Liver (tissue), 8 donors: ENCODE measurements at regions not wholly inside any gene's neighbourhood (a gene's known extent, or its start where the extent isn't known, plus 50 kb on each side); places are given as distances from the start of the nearest gene placed in this dataset.

Experiments
- DNase-seq: peaks from one replicate; pipeline ENCODE4 v3.0.0-alpha.2; 2017; ENCODE audit warnings: low spot score
- H3K27ac ChIP-seq, 2 donors: one replicate each; pipeline ENCODE4 v1.7.0; 2013; ENCODE audit warnings: inconsistent platforms in 2 of 2, low read length in 2 of 2, control low read depth in 1 of 2, low read depth in 1 of 2, mild to moderate bottlenecking in 1 of 2
- H3K27me3 ChIP-seq, 4 donors: one replicate each; pipeline versions ENCODE4 v1.6.1 to v1.7.0; 2013; ENCODE audit warnings: low read length in 3 of 4, inconsistent platforms in 1 of 4, mild to moderate bottlenecking in 1 of 4, moderate library complexity in 1 of 4; ENCODE audit not compliant: control insufficient read depth in 4 of 4, insufficient read depth in 4 of 4
- H3K36me3 ChIP-seq, 4 donors: one replicate each; pipeline versions ENCODE4 v1.6.1 to v1.7.0; 2013; ENCODE audit warnings: low read length in 3 of 4, mild to moderate bottlenecking in 3 of 4, low read depth in 1 of 4, moderate library complexity in 1 of 4; ENCODE audit not compliant: control insufficient read depth in 4 of 4, insufficient read depth in 3 of 4
- H3K4me1 ChIP-seq, 4 donors: one replicate each; pipeline versions ENCODE4 v1.6.1 to v1.7.0; 2013; ENCODE audit warnings: low read length in 3 of 4, mild to moderate bottlenecking in 3 of 4, moderate library complexity in 1 of 4; ENCODE audit not compliant: control insufficient read depth in 4 of 4, insufficient read depth in 4 of 4
- H3K4me3 ChIP-seq, 3 donors: one replicate each; pipeline versions ENCODE4 v1.6.1 to v1.7.0; 2013; ENCODE audit warnings: low read length in 3 of 3, control low read depth in 1 of 3, low read depth in 1 of 3, mild to moderate bottlenecking in 1 of 3
- H3K9ac ChIP-seq, 2 donors: one replicate each; pipeline ENCODE4 v1.7.0; 2013; ENCODE audit warnings: low read length in 2 of 2, mild to moderate bottlenecking in 2 of 2, moderate library complexity in 2 of 2, control low read depth in 1 of 2, low read depth in 1 of 2
- H3K9me3 ChIP-seq, 4 donors: one replicate each; pipeline versions ENCODE4 v1.6.1 to v1.7.0; 2013; ENCODE audit warnings: low read length in 3 of 4; ENCODE audit not compliant: control insufficient read depth in 4 of 4
- ATF3 ChIP-seq: IDR thresholded peaks from 2 replicates; pipeline ENCODE4 v1.6.1; 2016; ENCODE audit warnings: antibody characterized with exemption
- CTCF ChIP-seq: fragments of 150-350 bp; IDR thresholded peaks from 2 replicates; pipeline ENCODE4 v1.5.1; 2017; ENCODE audit warnings: improper control_type of control experiment, low read depth, low read length; ENCODE audit not compliant: missing input control
- EGR1 ChIP-seq, 2 donors: IDR thresholded peaks; 2 replicates each; pipeline ENCODE4 v1.6.1; 2016 to 2018; ENCODE audit warnings: antibody characterized with exemption in 2 of 2, low read depth in 2 of 2
- FOXA1 ChIP-seq: IDR thresholded peaks from 2 replicates; pipeline ENCODE4 v1.6.1; 2016; ENCODE audit warnings: antibody characterized with exemption
- GABPA ChIP-seq, 2 donors: IDR thresholded peaks in 1 of 2; conservative IDR thresholded peaks in 1 of 2; 2 replicates each; pipeline ENCODE4 v1.6.1; 2016; ENCODE audit warnings: antibody characterized with exemption in 2 of 2, mild to moderate bottlenecking in 1 of 2, moderate library complexity in 1 of 2
- HNF4A ChIP-seq, 2 donors: conservative IDR thresholded peaks; 2 replicates each; pipeline ENCODE4 v1.6.1; 2016; ENCODE audit warnings: antibody characterized with exemption in 2 of 2, mild to moderate bottlenecking in 2 of 2
- HNF4G ChIP-seq: IDR thresholded peaks from 2 replicates; pipeline ENCODE4 v1.6.1; 2016; ENCODE audit warnings: antibody characterized with exemption
- JUND ChIP-seq, 2 donors: IDR thresholded peaks; 2 replicates each; pipeline ENCODE4 v1.6.1; 2016; ENCODE audit warnings: antibody characterized with exemption in 2 of 2
- MAX ChIP-seq: IDR thresholded peaks from 2 replicates; pipeline ENCODE4 v1.6.1; 2016; ENCODE audit warnings: antibody characterized with exemption
- NR2F2 ChIP-seq: IDR thresholded peaks from 2 replicates; pipeline ENCODE4 v1.6.1; 2016; ENCODE audit warnings: antibody characterized with exemption
- RAD21 ChIP-seq, 2 donors: IDR thresholded peaks; 2 replicates each; pipeline ENCODE4 v1.6.1; 2016; ENCODE audit warnings: antibody characterized with exemption in 2 of 2, mild to moderate bottlenecking in 2 of 2
- REST ChIP-seq: IDR thresholded peaks from 2 replicates; pipeline ENCODE4 v1.6.1; 2016; ENCODE audit warnings: antibody characterized with exemption, mild to moderate bottlenecking
- SP1 ChIP-seq: IDR thresholded peaks from 2 replicates; pipeline ENCODE4 v1.6.1; 2018; ENCODE audit warnings: antibody characterized with exemption, mild to moderate bottlenecking
- TAF1 ChIP-seq: conservative IDR thresholded peaks from 2 replicates; pipeline ENCODE4 v1.6.1; 2016; ENCODE audit warnings: antibody characterized with exemption, mild to moderate bottlenecking
- YY1 ChIP-seq: IDR thresholded peaks from 2 replicates; pipeline ENCODE4 v1.6.1; 2016; ENCODE audit warnings: antibody characterized with exemption, mild to moderate bottlenecking
- ZBTB33 ChIP-seq: IDR thresholded peaks from 2 replicates; pipeline ENCODE4 v1.6.1; 2016; ENCODE audit warnings: antibody characterized with exemption
- WGBS: extraction: QIAGEN DNeasy Blood & Tissue Kit; methylation state at CpG from one replicate; pipeline ENCODE4 v1.1.7; 2013; 5-methylcytosine and 5-hydroxymethylcytosine counted together
- donor health status: healthy.
- donor health status: healthy.
- donor health status: healthy.
- donor health status: healthy.
- donor health status: healthy.

- H3K4me3 ChIP-seq, result no peak overlapping the region
- WGBS, result 89% methylated on average over 1 of the region's 1 CpG
- no peak overlapping the region for H3K9ac ChIP-seq
- no peaks in the 10 kb centered on the region for H3K9me3 ChIP-seq
- no peaks in the 10 kb centered on the region for H3K4me1 ChIP-seq
- no peaks in the 10 kb centered on the region for H3K36me3 ChIP-seq
- DNase-seq, result no peak
- H3K27ac ChIP-seq, result no peak overlapping the region
- no peak for TF ChIP-seq NR2F2
- TF ChIP-seq FOXA1, result no peak
- TF ChIP-seq EGR1 (IDR thresholded peaks at IDR 0.05; ENCODE audit: low read depth in 2 of 2), result no peak
- peaks cover 0 to 9% (median under 1%) of the 10 kb centered on the region in 4 donors for H3K27me3 ChIP-seq
Observed at GRCh38 chr5:174839196-174839595, 114.8 kb downstream of the MSX2 start.

GRCh38 chr5:174837919-174838902, 113.8 kb downstream of the MSX2 start:
- peaks cover 0 to 8% (median under 1%) of the 10 kb centered on the region in 4 donors for H3K27me3 ChIP-seq
- DNase-seq, result no peak
- H3K27ac ChIP-seq, result no peak overlapping the region
- H3K36me3 ChIP-seq, result no peaks in the 10 kb centered on the region
- WGBS, result 27% methylated on average over 8 of the region's 8 CpGs
- H3K9ac ChIP-seq, result no peak overlapping the region
- TF ChIP-seq ATF3 (no peak), SP1 (no peak), ZBTB33 (no peak), TAF1 (no peak), RAD21 (IDR thresholded peaks at IDR 0.05) (no peak)
- H3K9me3 ChIP-seq, result no peaks in the 10 kb centered on the region
- no peaks in the 10 kb centered on the region for H3K4me1 ChIP-seq
- H3K4me3 ChIP-seq, result no peak overlapping the region

GRCh38 chr5:174834081-174834480, 109.7 kb downstream of the MSX2 start:
- 67% methylated on average over 5 of the region's 5 CpGs for WGBS
- DNase-seq, result no peak
- Histone ChIP-seq H3K27me3 (peaks cover 0 to 2% (median 0%) of the 10 kb centered on the region in 4 donors), H3K4me3 (no peak overlapping the region), H3K9ac (no peak overlapping the region), H3K36me3 (no peaks in the 10 kb centered on the region), H3K9me3 (no peaks in the 10 kb centered on the region), H3K27ac (no peak overlapping the region), H3K4me1 (no peaks in the 10 kb centered on the region)
- TF ChIP-seq ATF3, result no peak
- TF ChIP-seq YY1, result no peak
- no peak for TF ChIP-seq REST
- TF ChIP-seq ZBTB33, result no peak
- TF ChIP-seq GABPA (IDR thresholded peaks at IDR 0.05 in 1 of 2, conservative IDR thresholded peaks at IDR 0.05 in 1 of 2), result no peak
- TF ChIP-seq MAX, result no peak
- TF ChIP-seq EGR1 (IDR thresholded peaks at IDR 0.05; ENCODE audit: low read depth in 2 of 2), result no peak
- no peak for TF ChIP-seq JUND (IDR thresholded peaks at IDR 0.05)
- TF ChIP-seq SP1, result no peak
- no peak for TF ChIP-seq NR2F2
- no peak for TF ChIP-seq TAF1
- TF ChIP-seq CTCF, result no peak
- no peak for TF ChIP-seq HNF4A (conservative IDR thresholded peaks at IDR 0.05)
- TF ChIP-seq HNF4G, result no peak
